TTC549 (cell line): ENCODE measurements at regions not wholly inside any gene's neighbourhood (a gene's known extent, or its start where the extent isn't known, plus 50 kb on each side); places are given as distances from the start of the nearest gene placed in this dataset.

Experiments
- FAIRE-seq: peaks from 2 replicates; lab custom pipeline; 2012; peaks lifted over from hg19 to GRCh38; lab: Jason Lieb, UNC

DNA sequence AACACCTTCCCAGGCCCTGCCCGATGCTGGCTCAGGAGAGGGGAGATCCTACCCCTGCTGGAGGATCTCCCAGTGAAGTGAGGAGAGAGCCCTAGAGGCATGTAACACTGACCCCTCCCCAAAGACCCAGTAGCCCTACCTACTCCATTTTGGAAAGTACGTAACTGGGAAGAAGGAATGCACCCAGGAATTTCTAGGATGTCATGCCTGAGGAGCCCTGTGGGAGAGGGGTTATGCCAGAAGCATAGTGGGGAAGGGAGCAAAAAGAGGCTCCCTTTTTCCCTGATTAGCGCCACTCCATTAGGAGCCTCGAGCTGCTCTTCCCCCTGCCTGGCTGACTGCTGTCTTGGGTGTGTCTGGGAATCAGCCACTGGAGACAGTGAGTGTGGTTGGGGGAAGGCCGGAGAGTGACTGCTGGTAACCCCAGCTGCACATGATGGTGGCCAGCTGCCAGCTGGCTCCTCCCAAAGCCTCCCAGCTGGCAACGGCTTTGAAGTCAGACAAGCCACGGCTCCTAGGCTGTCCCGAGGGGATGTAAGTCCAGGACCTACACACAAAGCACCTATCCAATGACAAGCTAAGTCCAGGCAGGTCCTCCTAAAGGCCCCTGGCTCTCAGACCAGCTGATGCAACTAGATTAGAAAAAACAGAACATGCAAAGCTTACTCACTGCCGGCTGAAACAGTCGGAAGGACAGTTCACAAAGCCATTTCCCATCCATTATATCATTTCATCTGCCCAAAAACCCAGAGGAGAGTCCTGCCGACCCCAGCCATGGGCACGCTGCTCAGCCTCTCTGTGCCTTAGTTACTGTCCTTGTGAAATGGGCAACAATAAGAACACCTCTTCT lies 136.5 kb upstream of the ABCA1 start:
- no peak for FAIRE-seq

DNA sequence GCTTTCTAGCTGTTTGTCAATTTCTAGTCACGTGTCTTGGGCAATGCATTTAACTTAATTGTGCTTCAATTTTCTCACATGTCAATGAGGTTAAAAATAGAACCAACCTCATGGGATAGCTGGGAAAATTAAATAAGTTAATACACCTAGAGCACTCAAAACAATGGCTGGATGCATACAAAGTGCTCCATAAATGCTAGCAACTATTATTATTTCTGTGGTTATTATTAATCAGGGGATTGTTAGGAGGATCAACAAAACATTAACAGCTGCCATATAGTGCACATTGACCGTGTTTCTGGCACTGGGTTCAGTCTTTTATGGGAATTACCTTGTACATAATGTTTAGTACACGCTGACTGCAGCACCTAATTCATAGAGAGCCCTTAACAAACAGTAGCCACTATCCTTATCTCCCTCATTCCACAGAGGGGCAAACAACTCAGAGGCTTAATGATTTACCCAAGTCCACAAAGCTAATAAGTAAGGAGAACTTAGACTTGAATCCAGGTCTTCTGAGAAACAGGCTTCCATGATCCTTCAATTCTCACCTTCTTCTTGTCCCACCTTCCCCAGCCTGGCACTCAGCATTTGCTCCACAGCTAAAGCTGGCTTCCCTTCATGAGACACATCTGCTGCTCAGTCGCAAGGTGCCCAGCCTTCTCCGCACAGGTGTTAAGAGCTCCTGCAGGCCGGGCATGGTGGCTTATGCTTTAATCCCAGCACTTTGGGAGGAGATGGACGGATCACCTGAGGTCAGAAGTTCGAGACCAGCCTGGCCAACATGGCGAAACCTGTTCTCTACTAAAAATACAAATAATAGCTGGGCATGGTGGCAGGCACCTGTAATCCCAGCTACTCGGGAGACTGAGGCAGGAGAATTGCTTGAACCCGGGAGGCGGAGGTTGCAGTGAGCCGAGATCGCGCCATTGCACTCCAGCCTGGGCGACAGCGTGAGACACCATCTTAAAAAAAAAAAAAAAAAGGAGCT lies 137.4 kb upstream of the ABCA1 start:
- no peak for FAIRE-seq

DNA sequence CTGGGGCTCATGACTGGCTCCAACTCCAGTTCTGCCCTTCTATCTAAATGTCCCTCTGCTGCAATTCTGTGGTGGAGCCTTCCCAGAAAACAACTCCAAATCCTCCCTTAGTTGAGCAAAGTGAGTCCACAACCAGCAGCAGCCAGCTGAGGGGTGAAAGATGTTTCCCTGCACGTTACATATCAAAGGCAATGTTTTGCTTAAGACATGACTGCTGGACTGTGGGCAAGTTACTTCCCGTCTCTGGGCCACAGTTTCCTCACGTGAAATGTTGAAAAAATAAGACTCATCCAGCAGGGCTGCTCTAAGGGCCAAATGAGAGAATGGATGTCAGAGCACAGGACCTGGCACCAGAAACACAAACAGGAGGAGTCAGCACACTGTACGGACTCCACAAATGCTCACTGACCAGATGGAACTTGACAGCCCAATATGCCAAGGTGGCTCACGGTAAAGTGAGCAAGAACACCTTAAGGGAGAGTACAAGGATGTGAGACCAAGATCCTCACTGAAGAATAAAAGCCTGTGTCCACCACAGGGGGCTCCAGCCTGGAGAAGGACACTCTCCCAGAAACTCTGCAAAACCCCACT lies 138.4 kb upstream of the ABCA1 start:
- FAIRE-seq: no peak

DNA sequence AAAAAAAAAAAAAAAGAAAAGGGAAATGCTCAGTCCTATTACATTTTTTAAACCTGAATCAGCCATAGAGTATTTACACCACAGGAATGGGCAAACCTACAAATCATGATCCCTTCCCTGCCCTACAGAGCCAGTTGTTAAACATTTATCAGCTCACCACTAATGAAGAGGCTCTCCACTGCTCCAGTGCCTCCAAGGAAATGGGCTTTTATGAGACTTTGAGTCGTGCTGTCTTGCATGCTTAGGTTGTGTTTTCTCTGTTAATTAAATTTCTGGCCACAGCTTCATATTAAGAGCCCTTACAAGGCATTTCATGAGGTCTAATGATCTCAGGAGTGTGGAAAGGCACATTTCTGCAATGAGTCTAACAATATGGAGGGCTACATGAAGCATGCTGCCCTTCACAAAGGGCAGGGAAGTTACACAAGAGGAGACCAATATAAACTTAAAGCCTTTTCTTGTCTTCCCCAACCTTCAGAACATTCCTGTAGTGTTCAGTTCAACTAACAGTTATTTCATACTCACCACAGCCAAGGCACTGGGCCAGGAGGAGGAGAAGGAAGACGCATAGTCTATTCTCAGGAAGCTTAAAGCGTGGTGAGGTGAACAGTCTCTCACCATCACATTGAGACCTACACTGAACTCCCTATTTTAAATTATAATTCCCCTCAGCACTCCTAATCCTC lies 140.1 kb upstream of the ABCA1 start:
- no peak for FAIRE-seq

DNA sequence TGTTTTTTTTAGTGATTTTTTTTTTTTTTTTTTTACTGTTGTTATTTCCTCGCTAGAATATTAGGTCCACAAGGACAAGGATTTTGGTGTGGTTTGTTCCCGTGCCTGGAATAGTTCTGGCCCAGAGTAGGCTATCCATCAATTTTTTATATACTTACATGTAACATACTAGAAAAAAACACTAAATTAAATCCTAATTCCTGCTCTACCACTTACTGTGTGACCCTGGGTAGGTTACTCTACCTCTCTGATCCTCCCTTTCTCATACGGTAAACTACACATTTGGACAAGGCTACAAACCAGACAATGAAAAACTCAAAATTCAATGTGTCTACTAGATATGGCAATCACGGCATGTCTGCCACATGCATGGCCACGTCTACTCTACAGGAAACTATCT lies 141.3 kb upstream of the ABCA1 start:
- no peak for FAIRE-seq

DNA sequence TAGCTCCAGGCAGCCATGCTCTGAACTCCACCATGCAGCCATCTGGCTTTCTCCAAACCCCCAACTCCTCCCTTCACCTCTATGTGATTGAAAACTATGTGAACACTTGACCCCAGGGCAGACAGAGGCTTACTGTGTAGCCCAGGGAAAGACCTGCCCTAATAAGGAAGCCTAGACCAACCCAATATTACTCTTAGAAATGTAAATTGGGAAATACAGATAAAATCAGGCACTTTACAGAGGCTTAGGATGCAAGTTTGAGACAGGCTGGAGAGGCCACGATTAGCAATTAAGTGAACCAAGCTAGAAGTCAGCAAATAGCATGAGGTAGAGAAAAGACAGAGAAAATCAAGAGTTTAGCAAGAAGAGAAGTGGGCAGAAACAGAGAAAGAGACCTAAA lies 141.7 kb upstream of the ABCA1 start:
- FAIRE-seq: no peak

DNA sequence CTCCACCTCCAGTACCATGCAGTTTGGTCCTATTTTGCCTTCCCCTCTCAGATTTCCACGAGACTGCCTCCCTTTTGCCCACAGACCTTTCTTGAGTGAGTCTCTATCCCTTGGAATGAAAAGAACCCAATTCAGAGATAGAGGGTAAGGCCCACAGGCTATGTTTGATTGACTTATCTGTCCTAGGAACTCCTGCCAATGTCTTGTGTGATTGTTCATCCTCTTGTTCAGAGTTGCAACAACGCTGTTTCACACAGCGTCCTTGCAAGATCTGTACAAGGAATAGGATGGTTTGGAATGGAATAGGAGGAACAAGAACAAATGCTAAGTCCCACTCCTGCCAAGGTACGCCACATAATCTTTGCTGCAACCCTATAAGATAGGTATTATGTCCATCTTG lies 142.2 kb upstream of the ABCA1 start:
- no peak for FAIRE-seq

DNA sequence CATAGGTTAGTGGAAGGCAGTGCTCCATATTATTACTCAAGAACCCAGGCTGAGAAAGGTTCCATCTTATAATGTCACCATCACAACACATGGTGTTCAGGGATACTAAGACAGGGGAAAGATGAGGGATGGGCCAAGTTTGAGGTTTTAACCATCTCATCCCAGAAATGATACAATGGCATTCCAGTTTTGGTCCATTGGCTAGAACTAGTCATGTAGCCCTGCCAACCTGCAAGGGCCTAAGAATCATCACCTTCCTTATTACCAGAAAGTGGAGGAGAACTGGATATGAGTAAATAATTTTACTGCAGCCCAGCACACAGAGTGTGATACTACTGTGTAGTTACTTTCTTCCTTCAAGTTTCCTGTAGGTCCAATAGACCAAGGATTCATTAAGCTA lies 144.5 kb upstream of the ABCA1 start:
- no peak for FAIRE-seq

DNA sequence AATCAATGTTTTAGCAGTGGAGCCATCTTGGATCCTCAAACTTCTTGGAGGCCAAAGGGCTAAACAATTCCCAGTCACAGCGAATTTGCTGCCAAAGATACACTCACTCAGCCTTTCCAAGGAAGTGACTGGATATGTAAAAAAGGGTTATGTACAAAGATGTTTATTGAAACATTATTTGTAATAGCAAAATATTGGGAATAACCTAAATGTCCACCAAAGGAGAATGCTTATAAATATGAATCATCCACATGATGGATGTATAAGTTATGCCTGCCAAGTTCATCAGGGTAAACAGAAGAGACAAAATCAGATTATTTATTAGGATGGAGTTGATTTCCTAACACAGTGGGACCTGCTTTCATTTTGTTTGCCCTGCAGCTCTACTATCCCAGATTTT lies 145.2 kb upstream of the ABCA1 start:
- FAIRE-seq: no peak

DNA sequence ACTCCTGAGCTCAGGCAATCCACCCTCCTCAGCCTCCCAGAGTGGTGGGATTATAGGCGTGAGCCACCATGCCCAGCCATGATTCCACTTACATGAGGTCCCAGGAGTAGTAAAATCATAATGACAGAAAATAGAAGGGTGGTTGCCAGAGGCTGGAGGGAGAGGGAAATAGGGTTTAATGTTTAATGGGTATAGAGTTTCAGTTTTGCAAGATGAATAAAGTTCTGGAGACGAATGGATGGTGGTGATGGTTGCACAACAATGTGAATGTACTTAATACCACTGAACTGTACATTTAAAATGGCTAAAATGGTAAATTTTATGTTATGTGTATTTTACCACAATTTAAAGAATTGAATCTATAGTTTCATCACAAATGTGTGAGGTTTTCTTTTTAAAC lies 146.5 kb upstream of the ABCA1 start:
- no peak for FAIRE-seq

DNA sequence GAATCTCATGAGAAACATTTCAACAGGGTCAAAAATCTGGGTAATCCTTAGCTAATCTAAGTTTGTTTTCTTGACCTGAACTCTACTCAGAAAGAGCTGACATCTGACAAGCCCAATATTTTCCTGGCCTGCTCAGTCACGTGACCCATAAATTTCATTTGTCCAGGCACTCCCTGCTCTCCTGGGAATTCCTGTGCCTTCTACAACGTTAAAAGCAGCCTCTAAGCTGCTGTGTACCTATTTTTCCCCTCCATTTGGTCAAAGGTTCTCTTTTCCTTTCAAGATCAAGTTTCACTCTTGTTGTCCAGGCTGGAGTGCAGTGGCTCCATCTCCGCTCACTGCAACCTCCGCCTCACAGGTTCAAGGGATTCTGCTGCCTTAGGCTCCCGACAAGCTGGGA lies 148.8 kb upstream of the ABCA1 start:
- FAIRE-seq: no peak

DNA sequence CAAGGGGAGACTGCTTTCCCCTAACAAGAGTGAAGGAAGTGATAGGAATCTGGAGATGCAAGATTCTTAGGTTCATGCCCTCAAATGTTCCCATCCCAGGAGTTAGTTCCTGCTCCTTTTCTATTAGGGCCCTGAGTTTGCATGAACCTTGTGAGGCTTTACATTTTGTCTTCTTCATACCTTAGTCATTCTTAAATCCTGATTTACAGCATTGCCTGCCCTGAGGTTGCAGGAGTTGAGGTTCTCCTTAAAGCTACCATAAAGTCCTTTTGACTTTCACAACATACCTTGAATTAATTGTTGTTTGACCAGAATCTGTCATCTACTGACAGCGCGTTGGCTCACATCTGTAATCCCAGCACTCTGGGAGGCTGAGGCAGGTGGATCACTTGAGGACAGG lies 151.5 kb upstream of the ABCA1 start:
- FAIRE-seq: no peak

DNA sequence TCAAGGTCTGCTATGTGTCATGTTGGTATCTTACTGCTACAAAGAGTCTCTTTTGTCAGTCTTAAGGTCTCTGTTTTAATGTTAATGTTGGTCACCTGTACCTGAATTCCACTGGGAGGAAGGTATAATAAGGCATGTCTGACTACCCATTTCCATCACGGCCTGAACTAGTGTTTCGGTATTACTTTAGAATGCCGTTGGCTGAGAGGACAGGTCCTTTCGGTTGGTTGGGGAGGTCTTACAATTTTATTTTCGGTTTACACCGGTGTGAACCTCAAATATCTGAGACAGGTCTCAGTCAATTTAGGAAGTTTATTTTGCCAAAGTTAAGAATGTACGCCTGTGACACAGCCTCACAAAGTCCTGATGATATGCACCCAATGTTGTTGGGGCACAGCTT lies 154.9 kb upstream of the ABCA1 start:
- FAIRE-seq: no peak

DNA sequence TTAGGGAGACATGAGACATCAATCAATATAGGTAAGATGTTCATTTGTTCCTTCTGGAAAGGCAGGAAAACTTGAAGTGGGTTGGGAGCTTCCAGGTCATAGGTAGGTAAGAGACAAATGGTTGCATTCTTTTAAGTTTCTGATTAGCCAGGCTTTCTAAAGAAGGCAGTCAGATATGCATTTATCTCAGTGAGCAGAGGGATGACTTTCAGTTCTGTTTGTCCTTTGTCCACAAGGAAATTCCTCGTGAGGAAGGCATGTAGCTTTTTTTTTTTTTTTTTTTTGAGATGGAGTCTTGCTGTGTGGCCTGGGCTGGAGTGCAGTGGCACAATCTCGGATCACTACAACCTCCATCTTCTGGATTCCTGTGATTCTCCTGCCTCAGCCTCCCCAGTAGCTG lies 155.3 kb upstream of the ABCA1 start:
- no peak for FAIRE-seq

DNA sequence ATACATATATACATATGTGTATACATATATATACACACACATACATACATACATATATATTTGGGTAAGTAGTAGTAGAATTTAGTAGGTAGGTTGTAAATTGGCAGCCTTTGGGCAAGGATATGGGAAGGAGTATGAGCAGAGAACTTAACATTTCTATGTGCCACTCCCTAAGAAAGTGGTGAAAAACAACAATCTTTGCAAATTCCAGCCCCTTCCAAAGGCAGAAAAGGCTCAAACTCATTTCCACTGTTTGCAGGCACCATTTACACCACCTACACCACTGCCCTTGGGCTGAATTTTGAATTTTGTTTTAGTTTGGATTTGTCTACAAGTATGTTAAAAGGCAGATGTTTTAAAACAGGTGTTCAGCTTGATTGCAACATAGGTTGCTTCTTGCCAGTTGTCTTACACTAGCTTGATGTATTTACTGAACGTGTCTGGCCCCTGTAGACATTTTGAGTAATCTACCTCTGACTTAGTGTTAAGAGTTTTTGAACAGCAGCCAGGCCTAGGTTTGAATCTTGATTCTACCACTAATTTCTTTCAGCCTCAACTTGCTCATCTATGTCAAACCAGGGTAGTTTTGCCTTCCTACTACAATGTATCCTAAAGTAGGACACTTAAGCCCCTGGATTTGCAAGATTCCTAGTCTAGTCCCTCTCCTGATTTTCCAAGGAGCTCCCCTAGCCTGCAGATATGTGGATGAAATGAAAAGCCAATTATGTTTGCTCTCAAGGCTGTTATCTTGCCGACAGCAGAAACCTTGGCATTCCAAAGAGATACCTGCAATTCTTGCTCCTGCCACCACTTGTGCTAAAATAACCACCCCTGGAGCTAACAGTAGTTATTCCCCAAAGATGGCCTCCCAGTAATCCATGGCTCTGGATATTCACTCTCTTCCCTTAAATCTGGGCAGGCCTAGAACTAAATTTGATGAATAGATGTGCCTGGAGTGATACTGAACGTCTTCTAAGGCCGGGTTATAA lies 156.2 kb upstream of the SLC44A1 start:
- FAIRE-seq: no peak

DNA sequence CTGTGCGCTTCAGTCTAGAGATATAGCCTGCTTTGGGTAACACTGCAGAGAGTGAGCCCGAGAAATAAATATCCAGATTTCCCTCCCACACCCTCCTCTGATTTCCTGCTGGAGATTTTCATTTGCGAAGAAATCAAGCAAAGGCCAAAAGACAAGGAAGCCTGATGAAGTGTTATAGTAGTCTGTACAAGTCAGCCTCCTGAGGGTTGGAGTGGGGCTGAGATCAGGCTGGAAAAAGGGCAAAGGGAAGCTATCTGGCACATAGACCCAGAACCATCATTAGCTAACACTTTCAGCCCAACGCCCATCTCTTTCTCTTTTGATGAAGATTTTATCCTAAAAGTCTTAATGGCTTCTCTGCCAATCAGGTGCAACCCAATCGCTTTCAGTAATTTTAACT lies 154.6 kb upstream of the SLC44A1 start:
- no peak for FAIRE-seq

DNA sequence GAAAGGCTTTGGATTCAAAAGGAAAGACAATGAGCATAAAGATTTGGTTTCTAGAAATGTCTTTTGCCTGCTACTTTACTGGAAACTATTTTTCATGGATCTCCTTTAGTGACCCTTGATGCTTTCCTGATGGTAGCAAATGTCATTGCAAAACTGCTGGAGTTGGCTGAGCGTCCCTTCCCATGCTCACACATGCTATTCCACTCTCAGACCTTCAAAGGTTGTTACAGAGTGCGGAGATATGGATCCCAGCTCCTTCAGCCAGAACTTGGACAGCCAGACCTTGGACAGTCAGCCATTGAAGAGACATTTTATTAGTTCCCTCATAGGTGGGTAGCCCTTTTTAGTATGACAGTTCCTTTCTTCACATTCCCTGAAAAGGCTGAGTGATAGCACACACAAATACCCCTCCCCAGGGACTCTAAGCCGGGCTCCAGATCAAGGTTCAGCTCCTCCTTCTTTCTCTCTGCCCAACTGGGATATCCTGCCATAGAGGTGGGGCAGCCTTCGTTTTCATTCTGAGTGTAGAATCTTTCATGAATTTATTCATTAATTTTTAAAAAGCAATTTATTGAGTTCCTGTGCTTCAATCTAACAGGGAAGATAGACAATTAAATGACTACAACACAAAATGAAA lies 153.3 kb upstream of the SLC44A1 start:
- FAIRE-seq: no peak

DNA sequence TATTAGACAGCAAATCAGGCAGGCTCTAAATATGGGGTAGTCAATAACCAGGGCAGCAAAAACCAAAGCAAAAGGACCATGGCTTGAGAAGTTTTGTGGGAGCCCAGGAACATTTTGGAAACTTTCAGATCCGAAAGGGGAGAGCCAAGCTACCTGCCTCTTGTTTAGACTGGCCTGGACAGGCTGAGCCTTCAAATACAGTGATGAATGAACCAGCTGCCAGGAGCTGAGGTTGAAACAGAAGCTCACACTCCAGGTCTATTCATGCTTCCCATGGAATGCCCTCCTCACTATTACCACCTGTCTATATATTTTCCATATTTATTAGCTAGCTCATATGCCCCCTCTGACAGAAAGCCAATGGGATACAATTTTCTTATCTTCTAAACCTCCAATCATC lies 150.8 kb upstream of the SLC44A1 start:
- no peak for FAIRE-seq

DNA sequence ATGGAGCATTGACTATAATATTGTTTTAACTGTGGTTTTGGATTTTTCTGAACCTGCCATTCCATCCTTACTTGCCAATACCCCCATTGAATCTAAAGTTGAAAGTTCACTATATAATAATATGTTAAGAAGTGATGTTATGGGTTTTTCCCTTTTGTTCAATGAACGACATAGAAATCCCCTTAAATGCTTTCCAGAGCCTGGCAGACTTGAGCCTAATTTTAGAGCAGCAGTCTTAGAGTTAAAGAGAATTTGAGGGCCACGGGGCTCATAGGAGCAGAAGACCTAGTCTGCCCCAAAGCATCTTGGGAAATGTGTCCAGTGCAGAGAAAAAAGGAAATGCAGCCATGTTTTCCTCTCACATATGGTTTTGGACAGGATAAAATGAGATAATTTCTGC lies 146.1 kb upstream of the SLC44A1 start:
- no peak for FAIRE-seq

DNA sequence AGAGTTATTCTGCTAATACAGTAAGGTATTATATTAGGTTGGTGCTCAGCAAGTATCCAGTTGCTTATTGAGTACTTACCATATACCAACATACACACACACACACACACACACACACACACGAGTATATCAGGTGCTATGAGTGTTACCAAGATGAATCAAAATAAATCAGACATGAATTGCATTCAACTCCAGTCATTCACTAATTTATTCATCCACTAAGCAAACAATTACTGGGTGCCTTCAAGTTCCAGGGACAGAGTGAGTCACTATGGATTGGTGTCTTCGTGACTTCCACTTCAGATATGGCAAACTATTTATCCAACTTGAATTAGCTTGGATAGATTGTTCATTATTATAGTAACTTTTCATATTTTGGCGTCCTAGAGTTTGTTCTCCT lies 140.7 kb upstream of the SLC44A1 start:
- FAIRE-seq: no peak

DNA sequence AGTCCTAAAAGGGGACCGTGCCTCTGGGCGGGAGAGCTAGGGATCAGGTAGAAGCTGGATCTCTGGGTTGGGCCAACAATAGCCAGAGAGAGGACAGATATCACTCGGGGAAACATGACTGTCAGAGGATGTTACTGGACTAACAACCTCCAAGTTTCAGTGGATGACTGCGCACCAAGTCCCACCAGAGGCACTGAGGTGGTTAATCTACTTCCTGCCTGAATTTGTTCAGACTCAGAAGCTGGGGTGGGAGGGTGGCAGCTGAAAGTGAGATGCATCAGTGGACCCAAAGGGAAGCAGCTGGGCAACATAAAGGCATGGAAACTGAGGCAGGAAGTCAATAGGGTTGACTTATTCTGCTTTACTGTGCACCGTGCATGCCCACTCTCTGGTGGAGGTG lies 130.1 kb upstream of the SLC44A1 start:
- no peak for FAIRE-seq
